Tongue (tissue), 1 donor: ENCODE measurements at regions not wholly inside any gene's neighbourhood (a gene's known extent, or its start where the extent isn't known, plus 50 kb on each side); places are given as distances from the start of the nearest gene placed in this dataset.
A peak's percentile ranks its signal among the peaks of the same experiment; 100 is the strongest.
"Not testable (repeated sequence)": the region's sequence is repeated elsewhere in the genome, so short reads cannot be mapped to it uniquely, and the experiment has no call there.

Source experiments
- DNase-seq: peaks from one replicate; pipeline ENCODE4 v3.0.0-alpha.2; 2015

DNA sequence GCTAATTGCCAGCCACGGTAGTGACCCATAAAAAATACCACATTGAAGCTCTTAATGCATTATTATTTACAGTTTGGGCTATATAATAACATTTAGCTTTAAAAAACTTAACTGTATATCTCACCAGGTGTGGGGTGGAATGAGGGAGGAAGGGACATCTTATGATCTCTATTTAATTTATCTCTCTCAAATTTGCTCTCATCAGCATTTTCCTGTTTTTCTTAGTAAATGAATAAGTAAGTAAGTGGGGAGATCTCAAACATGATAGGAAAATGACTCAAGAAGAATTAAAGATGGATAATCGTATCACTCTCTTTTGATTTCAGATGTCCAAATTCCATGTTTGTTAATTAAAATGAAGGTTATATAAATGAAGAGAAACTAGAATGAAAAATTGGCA, 200.7 kb upstream of the NR3C2 start:
- DNase-seq = no peak

DNA sequence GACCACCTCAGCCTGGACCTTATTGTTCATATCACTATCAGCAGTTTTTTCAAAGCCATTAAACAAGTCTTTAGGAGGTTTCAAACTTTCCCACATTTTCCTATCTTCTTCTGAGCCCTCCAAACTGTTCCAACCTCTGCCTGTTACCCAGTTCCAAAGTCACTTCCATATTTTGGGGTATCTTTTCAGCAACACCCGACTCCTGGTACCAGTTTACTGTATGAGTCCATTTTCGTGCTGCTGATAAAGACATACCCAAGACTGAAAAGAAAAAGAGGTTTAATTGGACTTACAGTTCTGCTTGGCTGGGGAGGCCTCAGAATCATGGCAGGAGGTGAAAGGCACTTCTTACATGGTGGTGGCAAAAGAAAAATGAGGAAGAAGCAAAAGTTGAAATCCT, 195.9 kb upstream of the NR3C2 start:
- DNase-seq = not testable (repeated sequence)

DNA sequence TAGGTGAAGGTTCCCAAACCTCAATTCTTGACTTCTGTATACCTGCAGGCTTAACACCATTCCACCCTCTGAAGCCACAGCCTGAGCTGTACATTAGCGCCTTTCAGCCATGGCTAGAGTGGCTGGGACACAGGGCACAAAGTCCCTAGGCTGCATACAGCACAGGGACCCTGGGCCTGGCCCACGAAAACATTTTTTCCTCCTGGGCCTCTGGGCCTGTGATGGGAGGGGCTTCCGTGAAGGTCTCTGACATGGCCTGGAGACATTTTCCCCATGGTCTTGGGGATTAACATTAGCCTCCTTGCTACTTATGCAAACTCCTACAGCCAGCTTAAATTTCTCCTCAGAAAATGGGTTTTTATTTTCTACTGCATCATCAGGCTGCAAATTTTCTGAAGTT, 195.2 kb upstream of the NR3C2 start:
- not testable (repeated sequence) for DNase-seq

DNA sequence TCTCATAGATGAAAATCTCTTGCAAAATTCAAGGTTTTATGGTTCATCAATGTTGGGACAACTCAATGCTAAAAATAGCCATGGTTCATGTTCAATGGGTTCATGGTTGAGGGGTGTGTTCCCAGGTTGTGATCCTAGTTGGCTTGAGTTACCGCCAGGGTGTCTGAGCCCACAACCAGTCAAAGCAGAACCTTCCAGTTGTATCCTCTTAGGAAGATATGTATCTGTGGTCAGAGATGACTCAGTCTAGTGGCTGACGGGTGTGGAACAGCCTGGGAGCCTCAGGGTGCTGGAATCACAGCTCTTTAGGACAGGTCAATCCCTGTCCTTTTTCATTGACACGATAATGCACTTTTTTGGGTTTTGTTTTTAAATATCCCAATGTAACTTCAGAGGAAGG, 192.3 kb upstream of the NR3C2 start:
- DNase-seq = no peak

DNA sequence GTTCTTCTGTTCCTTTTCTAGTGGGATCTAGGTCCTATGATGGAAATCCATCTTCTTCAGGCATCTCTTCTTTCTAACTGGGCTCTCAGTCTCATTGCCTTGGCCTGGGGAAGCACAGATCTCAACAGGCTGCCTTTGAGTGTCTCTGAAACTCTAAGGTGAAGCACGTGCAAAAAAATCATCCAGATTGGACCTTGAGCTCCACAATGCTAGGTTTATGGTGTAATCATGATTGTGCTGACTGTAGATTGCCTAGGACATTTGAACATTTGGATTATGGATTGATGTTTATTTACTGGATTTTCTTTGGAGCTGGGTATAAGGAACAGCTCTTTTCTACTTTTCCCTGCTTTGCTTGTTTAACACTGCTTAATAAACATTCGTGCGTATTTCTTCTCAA, 191.5 kb upstream of the NR3C2 start:
- DNase-seq = no peak

DNA sequence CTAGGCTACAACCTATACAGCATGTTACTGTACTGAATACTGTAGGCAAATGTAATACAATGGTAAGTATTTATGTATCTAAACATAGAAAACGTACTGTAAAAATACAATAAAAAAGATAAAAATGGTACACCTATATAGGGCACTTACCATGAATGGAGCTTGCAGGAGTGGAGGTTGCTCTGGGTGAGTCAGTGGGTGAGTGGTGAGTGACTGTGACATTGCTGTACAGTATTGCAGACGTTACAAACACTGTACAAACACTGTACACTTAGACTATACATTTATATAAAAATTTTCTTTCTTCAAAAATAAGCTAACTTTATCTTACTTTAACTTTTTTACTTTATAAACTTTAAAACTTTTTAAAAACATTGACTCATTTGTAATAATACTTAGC, 190.3 kb upstream of the NR3C2 start:
- DNase-seq = no peak

DNA sequence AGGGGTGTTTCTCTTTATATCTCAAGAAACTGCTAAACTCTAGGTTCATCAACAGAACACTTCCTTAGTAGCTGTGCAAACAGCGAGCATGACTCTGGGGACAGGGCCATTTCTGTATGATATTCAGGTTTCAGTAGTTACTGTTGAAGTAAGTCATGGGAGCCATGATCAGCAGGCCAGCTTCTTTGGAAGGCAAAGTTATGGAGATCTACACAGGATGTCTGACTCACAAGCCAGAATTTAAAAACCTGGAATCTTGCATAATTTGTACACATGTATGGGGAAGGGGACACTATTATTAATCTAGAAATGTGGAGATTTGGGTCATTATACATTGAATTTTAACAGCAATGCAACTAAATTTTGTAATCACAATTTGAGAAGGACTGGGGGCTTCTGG, 187.8 kb upstream of the NR3C2 start:
- no peak for DNase-seq

DNA sequence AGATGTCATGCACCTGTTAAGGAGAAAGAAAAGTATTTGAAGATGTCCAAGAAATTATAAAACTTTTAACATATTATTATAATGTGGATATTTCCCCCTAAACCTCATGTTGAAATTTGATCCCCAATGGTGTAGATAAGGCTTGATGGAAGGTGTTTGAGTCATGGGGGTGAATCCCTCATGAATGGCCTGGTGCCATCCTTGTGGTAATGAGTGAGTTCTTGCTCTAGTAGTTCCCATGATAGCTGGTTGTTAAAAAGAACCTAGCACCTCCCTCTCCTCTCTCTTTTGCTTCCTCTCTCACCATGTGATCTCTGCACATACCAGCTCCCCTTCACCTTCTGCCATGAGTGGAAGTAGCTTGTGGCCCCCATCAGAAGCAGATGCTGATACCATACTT, 176.6 kb upstream of the NR3C2 start:
- DNase-seq = no peak

DNA sequence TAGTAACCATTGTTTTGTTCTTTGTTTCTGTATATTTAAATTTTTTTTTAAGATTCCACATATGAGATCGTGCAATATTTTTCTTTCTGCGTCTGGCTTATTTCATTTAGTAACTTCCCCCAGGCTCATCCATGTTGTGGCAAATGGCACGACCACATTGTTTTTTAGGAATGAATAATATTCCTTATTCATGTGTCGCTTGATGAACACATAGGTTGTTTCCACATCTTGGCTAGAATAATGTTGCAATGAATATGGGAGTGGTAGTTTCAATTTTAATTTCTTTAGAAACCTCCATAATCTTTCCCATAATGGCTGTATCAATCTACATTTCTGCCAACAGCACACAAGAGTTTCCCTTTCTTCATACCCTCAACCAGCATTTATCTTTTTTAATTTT, 166.8 kb upstream of the NR3C2 start:
- DNase-seq = no peak

DNA sequence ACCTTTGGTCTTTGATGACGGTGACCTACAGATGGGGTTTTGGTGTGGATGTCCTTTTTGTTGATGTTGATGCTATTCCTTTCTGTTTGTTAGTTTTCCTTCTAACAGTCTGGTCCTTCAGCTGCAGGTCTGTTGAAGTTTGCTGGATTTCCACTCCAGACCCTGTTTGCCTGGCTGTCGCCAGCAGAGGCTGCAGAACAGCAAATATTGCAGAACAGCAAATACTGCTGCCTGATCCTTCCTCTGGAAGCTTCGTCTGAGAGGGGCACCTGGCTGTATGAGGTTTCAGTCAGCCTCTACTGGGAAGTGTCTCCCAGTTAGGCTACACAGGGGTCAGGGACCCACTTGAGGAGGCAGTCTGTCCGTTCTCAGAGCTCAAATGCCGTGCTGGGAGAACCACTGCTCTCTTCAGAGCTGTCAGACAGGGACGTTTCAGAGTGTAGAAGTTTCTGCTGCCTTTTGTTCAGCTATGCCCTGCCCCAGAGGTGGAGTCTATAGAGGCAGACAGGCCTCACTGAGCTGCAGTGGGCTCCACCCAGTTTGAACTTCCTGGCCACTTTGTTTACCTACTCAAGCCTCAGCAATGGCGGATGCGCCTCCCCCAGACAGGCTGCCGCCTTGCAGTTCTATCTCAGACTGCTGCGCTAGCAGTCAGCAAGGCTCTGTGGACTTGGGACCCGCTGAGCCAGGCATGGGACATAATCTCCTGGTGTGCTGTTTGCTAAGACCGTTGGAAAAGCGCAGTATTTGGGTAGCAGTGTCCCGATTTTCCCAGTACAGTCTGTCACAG, 156.4 kb upstream of the NR3C2 start:
- DNase-seq = not testable (repeated sequence)

DNA sequence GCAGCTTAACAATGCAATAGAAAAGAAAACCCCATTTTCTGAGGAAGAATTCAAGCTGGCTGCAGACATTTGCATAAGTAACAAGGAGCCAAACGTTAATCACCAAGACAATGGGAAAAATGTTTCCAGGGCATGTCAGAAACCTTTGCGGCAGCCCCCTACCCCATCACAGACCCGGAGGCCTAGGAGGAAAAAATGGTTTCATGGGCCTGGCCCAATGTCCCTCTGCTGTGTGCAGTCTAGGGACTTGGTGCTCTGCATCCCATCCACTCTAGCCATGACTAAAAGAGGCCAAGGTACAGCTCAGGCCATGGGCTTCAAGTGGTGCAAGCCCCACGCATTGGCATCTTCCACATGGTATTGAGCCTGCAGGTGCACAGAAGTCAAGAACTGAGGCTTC, 147.0 kb upstream of the NR3C2 start:
- no peak for DNase-seq

DNA sequence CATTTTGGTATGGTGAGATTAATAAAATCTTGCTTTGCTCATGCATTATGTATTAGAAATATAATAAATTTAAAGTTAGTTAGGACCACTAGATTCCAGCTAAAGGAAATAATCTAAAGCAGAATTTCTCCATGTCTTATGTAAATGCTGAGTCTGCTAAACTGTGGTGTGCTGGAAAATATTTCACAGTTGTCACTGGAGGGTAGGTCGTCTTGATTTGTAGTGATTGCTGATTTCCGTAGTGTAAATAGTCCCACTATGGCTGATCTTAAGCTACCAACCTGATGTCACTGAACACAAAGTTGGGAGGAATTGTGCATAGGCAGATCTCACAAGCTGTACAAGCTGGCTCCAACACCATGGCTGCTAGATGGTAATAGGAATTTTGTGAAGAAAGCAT, 133.4 kb upstream of the NR3C2 start:
- peak; percentile 1 for DNase-seq

DNA sequence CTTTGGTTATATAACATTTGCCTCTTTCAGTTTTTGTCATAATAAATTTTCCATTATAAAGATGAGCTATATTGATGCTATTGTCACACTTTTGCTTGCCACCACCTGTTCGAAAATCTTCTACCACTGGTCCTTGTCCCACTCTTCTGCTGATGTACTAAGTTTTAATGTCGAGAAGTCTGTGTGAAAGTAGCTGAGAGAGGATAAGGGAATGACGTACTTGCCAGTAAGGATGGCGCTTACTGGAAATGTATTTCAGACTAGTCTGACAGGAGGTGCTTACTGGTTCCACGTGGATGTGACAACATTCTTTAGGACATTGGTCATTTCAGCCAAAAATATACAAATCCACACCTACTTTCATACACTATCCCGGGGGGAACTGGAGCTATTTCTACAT, 132.7 kb upstream of the NR3C2 start:
- DNase-seq = peak; percentile 74

DNA sequence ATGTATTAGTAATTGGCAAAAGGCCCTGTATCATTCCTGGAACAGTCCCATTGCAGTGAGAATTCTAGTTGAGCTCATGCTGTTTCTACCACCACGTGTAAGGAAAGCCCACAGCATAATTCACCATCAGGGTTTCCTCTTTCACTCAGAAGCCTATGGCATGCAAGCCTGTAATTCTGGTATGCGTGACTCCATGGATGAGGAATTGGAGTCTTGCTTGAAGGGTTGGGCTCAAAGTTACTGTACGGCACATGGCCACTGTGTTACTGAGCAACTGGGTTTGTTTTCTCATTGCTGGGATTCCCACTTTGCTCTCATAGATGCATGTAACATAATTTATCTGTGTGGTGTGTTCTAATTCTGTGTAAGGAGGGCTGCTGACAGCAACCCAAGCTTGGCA, 132.3 kb upstream of the NR3C2 start:
- peak; percentile 94 for DNase-seq

DNA sequence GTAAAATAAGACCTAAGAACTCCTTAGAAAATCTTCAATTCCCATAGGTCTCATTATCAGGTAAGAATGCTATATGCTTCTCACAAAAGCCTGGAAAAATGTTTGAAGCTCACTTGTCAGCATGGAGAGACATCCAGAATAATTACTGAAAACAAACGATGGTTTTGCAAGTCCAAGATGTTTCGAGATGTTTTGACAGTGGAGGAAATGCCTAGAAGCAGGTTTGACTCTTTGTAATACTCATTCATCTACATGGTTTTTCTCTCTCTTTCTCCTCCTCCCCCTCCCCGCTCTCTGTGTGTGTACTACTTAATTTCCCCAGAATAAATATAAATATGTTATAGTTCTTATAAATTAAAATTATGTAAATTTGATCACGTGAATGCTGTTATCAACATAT, 131.9 kb upstream of the NR3C2 start:
- DNase-seq = no peak

DNA sequence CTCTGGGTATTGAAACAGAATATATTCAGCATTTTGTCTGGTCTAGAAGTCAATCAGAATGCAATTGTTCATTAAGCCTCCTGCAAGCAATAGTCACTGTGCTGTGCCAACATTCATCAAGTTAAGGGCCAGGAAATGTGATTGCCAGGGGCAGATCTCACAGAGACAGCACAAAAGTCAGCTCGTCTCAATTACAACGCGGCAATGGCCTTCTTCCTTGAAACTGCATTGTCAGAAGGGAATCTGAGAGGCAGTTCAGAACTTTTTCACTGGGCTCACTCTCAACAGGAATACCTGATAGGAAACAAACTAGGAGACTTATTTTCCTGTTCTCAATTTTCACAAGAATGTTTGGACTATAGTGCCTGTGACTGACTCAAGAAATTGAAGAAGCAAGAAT, 131.1 kb upstream of the NR3C2 start:
- peak; percentile 62 for DNase-seq

DNA sequence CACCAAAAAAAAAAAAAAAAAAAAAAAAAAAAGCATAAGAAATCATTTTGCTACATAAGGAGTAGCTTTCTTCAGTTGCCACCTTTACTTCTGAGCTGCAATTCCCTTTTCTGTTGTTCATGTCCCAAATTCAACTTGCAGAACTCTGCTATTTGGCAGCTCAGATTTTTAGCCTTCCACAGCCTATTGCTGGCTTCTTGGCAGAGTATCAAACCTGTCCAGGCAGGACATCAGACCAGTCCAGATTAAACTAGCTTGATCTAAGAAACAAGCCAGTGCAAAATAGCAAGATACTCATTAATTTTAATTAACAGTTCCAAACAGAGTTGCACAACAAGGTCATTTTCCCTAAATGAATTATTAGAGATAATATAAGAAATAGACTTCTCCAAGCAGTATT, 123.6 kb upstream of the NR3C2 start:
- no peak for DNase-seq

DNA sequence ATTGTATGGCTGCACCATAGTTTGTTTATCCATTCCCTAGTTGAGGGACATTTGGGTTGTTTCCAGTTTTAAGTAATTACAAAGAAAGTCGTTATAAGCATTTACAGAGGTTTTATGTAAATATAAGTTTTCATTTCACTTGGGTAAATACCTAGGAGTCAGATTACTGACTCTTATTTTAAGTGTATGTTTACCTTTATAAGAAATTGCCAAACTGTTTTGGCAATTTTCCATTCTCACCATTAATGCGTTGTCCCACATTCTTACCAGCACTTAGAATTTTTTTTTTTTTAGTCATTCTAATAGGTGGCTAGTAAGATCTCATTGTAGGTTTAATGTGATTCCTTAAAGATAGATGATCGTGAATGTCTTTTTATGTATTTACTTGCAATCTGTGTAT, 121.5 kb upstream of the NR3C2 start:
- no peak for DNase-seq

DNA sequence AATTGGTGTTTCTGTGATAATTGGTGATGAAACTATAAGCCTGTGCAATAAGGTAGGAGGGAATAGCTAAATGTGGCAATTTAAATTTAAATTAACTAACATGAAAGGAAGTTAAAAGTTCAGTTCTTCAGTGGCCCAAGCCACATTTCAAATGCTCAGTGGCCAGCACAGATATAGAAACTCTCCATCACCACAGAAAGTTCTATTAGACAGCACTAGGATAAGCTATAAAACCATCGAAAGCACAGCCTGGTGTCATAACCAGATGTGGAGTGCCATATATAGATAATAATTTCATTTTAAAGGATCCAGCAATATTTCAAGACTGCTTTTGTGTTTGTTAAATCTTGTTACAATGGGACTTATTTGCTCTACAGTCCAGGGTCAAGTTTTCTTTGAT, 119.3 kb upstream of the NR3C2 start:
- DNase-seq = no peak

DNA sequence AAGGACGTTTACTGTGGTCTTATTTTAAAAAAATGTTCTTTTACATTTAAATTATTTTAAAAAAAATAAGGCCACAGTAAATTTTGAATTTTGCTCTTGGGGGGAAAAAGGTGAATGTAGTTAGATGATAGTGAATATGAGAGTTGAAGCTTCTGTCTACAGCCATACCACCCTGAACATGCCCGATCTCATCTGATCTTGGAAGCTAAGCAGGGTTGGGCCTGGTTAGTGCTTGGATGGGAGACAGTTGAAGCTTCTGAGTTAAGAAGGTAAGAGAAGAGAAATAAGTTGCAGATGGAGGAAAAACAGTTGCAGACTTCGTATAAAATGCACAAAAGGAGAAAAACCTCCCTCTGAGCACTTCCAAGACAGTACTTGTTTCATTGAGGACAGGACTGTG, 115.6 kb upstream of the NR3C2 start:
- no peak for DNase-seq

DNA sequence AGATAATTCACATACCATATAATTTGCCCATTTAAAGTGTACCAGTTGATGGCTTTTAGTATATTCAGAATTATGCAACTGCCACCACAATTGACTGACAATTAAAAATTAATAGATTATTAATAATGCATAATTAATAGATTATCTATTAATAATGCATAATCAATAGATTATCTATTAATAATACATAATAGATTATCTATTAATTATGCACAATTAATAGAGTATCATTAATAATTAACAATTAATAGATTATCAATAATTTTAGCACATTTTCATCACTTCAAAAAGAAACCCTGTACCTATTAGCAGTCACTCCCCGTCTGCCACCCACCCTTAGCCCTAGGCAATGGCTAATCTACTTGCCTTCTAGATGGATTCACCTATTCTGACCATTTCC, 108.6 kb upstream of the NR3C2 start:
- no peak for DNase-seq

DNA sequence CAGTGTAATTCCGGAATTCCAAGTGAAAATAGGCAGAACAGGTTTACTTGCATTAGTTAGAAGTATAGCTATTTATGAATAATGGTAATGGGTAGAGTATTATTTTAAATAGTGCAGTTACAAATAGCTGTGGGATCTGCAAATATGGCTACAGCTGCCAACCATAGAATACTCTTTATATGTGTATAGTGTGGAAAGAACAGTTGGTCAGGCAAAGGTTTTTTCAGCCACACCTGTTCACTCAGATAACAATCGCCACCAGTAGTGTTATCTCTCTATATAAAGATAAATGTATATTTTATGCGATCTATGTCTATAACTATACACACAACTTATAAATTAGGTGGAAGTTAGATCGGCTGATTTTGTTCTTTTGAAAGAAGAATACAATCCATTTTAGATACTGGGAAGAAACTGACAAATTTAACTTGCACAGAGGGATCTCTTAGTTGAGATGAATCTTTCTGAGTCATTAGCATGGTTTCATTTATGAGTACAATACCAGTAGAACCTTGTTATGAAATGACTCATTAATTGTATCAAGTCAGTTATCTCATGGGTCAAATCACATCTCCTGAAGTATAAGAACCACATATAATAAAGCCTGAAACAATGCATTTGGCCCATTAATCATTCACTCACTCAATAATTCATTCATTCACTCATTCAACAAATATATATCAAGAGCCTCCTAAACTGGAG, 100.9 kb upstream of the NR3C2 start:
- DNase-seq = no peak

DNA sequence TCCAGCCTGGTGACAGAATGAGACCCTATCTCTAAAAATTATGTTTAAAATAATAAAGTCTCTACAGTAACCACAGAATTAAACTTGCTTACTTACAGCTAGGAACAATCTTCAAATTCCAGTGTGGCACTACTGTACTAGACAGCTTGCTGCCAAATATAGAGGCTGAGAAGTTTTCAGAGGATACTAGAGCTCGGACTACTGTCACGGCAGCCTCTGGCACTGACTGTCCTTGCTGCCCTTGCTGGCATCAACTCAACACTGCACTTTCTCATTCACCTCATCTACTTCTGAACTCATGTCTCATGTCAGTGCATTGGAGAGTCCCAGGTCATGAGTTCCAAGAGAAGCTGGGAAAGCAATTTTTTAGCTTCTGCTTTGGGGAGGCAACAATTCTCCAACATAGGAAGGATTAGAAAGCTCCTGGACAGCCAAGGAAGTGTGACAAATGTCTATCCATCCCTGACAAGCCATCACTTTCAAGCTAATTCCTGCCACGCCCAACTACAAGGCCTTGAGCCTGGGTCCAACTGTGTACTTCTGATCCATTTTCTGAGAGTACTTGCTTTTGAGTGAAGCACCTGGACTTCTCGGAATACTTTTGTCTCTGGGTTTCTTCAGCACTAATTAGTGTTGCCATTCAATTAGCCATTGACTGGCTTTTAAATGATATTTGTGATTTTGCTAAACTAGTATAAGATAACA, 98.6 kb upstream of the NR3C2 start:
- peak; percentile 24 for DNase-seq

DNA sequence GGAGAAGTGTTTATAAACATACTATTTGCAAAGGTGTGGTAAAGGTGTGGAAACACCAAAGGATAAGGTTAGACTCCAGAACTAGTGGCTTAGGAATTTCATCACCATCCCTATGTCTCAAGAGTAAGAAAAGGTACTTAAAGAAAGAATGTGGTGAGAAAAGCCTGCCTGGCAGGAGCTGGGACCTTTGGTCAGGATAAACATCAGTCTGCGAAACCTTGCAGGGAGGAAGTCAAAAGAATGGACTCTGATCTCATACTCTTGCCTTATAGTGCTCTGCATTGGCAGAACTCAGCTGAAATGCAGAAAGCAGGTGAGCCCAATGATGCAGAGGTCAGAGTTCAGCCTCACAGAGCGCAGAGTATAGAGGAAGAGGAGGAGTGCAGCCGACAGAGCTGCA, 97.2 kb upstream of the NR3C2 start:
- DNase-seq = no peak
